ENCODE measurements at regions not wholly inside any gene's neighbourhood (a gene's known extent, or its start where the extent isn't known, plus 50 kb on each side); places are given as distances from the start of the nearest gene placed in this dataset.

DNA sequence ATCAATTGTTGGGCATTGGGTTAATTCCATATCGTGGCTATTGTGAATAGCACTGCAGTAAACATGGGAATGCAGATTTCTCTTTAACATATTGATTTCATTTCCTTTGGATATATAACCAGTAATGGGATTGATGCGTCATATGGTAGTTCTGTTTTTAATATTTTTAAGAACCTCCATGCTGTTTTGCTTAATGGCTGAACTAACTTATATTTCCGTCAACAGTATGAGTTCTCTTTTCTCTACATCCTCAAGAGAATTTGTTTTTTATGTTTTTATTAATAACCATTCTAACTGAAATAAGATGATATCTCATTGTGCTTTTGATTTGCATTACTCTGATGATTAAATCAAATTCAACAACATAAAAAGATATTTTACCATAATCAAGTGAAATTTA is 228.5 kb upstream of the FSIP2 start:
- TF ChIP-seq, protein P1, sequence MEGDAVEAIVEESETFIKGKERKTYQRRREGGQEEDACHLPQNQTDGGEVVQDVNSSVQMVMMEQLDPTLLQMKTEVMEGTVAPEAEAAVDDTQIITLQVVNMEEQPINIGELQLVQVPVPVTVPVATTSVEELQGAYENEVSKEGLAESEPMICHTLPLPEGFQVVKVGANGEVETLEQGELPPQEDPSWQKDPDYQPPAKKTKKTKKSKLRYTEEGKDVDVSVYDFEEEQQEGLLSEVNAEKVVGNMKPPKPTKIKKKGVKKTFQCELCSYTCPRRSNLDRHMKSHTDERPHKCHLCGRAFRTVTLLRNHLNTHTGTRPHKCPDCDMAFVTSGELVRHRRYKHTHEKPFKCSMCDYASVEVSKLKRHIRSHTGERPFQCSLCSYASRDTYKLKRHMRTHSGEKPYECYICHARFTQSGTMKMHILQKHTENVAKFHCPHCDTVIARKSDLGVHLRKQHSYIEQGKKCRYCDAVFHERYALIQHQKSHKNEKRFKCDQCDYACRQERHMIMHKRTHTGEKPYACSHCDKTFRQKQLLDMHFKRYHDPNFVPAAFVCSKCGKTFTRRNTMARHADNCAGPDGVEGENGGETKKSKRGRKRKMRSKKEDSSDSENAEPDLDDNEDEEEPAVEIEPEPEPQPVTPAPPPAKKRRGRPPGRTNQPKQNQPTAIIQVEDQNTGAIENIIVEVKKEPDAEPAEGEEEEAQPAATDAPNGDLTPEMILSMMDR (conservative IDR thresholded peaks at IDR 0.05; ENCODE audit: low read depth, low read length): no peak
- TF ChIP-seq RAD21 (IDR thresholded peaks at IDR 0.05; ENCODE audit: low read length) (no peak), RCOR1 (IDR thresholded peaks at IDR 0.05; ENCODE audit: insufficient replicate concordance, low read length) (no peak), RFX5 (IDR thresholded peaks at IDR 0.05; ENCODE audit: low read depth, low read length) (no peak)

Measured in IMR-90 (cell line).